Adipocyte (in vitro differentiated cells): ENCODE measurements at regions not wholly inside any gene's neighbourhood (a gene's known extent, or its start where the extent isn't known, plus 50 kb on each side); places are given as distances from the start of the nearest gene placed in this dataset.

ENCODE experiments used
- DNase-seq: peaks from one replicate; pipeline ENCODE4 v3.0.0-alpha.2; 2015; ENCODE audit warnings: low read depth
- H3K27me3 ChIP-seq: replicated peaks from 2 replicates; pipeline ENCODE4 v1.7.0; 2013; ENCODE audit warnings: mild to moderate bottlenecking, low read length, moderate library complexity; ENCODE audit not compliant: control insufficient read depth, insufficient read depth
- H3K36me3 ChIP-seq: 2 replicates; pipeline ENCODE4 v1.7.0; 2013; ENCODE audit warnings: low read length, mild to moderate bottlenecking, moderate library complexity; ENCODE audit not compliant: control insufficient read depth, insufficient read depth, severe bottlenecking
- H3K4me1 ChIP-seq: 2 replicates; pipeline ENCODE4 v1.7.0; 2013; ENCODE audit warnings: mild to moderate bottlenecking, low read length, moderate library complexity; ENCODE audit not compliant: control insufficient read depth, insufficient read depth
- H3K4me3 ChIP-seq: 2 replicates; pipeline ENCODE4 v1.7.0; 2013; ENCODE audit warnings: mild to moderate bottlenecking, low read length, moderate library complexity
- H3K9ac ChIP-seq: 2 replicates; pipeline ENCODE4 v1.7.0; 2013; ENCODE audit warnings: mild to moderate bottlenecking, low read length, moderate library complexity
- H3K9me3 ChIP-seq: 2 replicates; pipeline ENCODE4 v1.7.0; 2013; ENCODE audit warnings: mild to moderate bottlenecking, low read length, moderate library complexity; ENCODE audit not compliant: control insufficient read depth

DNA sequence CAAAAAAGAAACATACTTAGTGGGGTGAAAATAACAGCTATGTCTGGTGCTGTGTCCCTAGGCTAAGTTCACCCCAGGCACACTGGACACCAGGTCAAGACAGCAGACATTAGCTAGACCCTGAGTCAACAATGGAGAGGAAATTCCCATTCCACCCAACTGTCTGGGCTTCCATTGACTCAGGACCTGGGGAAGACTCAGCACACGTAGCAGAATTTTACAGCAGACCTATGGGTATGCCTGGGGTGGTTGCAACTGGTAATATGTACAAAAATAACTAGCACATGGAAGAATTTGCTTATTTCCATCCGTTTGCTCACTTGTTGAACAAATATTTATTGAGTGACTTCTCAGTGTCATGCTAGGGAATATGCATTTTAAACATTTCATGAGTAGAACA is 117.0 kb downstream of the GAS1 start:
- Histone ChIP-seq H3K4me1 (peaks cover 23% of the 10 kb centered on the region), H3K9me3 (no peaks in the 10 kb centered on the region)

DNA sequence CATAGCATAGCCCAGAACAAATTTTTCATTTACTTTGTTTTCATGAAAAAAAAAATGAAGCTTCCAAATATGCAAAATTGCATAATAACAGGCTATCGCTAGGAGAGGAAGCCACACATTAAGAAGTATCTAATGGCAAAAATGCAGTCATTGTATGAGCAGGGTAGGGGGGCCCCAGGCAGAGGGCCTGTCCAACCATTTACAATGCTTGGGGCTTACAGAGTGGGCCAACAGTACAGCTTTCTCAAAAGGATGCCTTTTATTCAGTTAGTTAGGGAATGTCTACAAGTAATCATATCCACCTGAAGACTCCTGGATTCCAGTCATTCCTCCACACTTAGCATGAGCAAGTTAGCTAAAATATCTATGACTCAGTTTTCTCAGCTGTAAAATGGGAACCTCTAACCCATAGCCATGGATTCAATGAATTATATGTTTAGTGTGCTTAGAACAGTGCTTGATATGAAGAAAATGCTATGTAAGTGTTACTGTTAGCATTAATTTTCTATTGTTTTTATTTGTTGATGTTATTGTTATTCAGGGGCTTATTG is 117.7 kb downstream of the GAS1 start:
- H3K4me1 ChIP-seq: peaks cover 23% of the 10 kb centered on the region
- no peaks in the 10 kb centered on the region for H3K36me3 ChIP-seq
- H3K9ac ChIP-seq: no peak overlapping the region
- H3K27me3 ChIP-seq: no peaks in the 10 kb centered on the region
- H3K4me3 ChIP-seq: no peak overlapping the region
- H3K9me3 ChIP-seq: peaks cover 4% of the 10 kb centered on the region
- DNase-seq: peak; percentile 29

More for the DNA sequence above, 117.0 kb downstream of the GAS1 start:
- H3K9ac ChIP-seq: no peak overlapping the region
- no peak overlapping the region for H3K4me3 ChIP-seq
- no peaks in the 10 kb centered on the region for H3K27me3 ChIP-seq
- H3K36me3 ChIP-seq: no peaks in the 10 kb centered on the region
- DNase-seq: no peak

DNA sequence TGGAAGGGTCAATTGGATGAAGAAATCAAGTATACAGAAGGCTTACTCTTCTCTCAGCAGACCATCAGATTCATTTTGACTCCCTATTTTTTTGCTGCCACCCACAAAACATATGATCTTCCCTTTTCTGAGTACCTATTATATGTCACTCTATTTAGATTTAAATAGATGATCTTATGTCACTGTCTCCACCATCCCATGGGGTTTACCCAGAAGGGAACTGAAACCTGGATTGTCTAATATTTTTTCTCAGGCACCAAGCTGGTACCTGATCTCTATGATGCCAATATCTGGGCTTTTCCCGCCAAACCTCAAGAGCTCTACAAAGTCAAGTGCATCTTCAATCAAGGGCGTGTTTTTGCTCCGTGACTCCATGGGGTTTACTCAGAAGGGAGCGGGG is 118.7 kb downstream of the GAS1 start:
- Histone ChIP-seq H3K4me1 (peaks cover 24% of the 10 kb centered on the region), H3K36me3 (no peaks in the 10 kb centered on the region), H3K27me3 (no peaks in the 10 kb centered on the region), H3K9ac (peak overlapping the region; percentile 69), H3K4me3 (no peak overlapping the region), H3K9me3 (peaks cover 4% of the 10 kb centered on the region)
- no peak for DNase-seq

DNA sequence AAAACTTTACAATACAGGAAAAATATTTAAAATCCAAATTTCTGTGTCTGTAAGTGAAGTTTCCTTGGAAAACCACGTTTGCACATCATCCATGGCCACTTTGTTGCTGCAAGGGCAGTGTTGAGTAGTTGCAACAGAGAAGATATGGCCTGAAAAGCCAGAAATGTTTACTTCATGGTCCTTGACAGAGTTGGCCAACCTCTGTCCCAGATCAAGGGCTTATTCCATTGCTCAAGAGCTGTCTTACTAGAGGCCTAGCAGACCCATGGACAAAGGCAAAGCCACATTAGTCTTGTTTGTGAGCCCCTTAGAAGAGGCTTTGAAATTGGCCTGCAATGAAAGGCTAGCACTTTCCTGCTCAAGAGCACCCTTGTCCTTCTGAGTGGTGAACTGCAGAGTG is 119.4 kb downstream of the GAS1 start:
- H3K36me3 ChIP-seq: no peaks in the 10 kb centered on the region
- peak overlapping the region; percentile 69 for H3K9ac ChIP-seq

DNA sequence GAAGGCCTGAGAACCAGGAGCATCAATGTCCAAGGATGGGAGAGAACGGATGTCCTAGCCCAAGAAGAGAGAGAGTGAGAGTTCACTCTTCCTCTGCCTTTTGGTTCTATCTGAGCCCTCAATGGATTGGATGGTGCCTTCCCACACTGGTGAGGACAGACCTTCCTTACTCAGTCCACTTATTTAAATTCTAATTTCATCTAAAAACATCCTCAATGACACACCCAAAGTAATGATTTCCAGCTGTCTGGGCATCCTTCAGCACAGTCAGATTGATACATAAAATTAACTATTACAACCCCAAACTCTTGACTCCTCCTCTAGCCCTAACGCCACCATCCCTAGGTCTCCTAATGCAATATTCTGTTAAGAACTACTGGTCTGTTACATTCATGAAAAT is 122.0 kb downstream of the GAS1 start:
- Histone ChIP-seq H3K4me1 (peaks cover 51% of the 10 kb centered on the region), H3K36me3 (no peaks in the 10 kb centered on the region), H3K4me3 (no peak overlapping the region), H3K9ac (no peak overlapping the region), H3K9me3 (peaks cover 4% of the 10 kb centered on the region), H3K27me3 (no peaks in the 10 kb centered on the region)
- DNase-seq: no peak

More for the DNA sequence above, 119.4 kb downstream of the GAS1 start:
- Histone ChIP-seq H3K27me3 (no peaks in the 10 kb centered on the region), H3K4me1 (peaks cover 31% of the 10 kb centered on the region), H3K4me3 (no peak overlapping the region), H3K9me3 (peaks cover 4% of the 10 kb centered on the region)
- DNase-seq: peak; percentile 61

DNA sequence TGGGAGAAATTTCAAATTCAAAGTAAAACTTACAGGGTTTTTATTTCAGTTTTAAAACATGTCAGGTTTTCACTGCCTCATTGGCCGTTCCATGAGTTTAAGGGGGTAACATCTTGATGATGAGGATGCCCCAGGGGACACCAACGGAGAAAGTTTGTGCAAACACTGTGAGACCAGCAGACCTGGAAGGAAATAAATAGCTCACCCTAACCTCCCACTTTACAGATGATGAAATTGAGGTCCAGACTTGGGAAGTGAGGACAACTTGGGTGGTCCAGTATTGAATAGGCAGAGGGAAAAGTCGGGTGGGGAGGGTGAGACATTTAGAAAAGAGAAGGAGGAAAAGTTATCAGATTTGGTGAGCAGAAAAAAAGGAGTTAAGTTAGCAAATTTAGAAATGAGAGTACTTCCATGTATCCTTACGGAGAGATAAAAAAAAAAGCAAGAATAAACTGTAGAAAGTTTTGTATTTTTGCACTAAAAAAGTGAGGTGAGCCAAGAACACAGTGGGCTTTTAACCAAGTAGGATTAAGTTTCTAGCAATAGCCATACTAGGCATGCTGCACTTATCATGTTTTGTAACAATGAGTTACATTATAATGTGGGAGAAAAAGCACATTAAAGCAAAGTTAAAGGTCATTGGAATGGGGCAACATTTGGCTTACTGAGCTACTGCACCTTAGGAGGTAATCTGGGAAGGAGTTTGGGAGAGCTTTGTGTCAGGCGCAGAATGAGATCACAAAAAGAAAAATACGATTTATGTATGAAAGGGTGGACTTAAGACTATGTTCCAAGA is 125.1 kb downstream of the GAS1 start:
- H3K36me3 ChIP-seq: no peaks in the 10 kb centered on the region
- peak overlapping the region; percentile 56 for H3K4me3 ChIP-seq
- peaks cover 4% of the 10 kb centered on the region for H3K9me3 ChIP-seq
- H3K4me1 ChIP-seq: peaks cover 28% of the 10 kb centered on the region
- peak overlapping the region; percentile 77 for H3K9ac ChIP-seq
- H3K27me3 ChIP-seq: no peaks in the 10 kb centered on the region
- peak; percentile 64 for DNase-seq

DNA sequence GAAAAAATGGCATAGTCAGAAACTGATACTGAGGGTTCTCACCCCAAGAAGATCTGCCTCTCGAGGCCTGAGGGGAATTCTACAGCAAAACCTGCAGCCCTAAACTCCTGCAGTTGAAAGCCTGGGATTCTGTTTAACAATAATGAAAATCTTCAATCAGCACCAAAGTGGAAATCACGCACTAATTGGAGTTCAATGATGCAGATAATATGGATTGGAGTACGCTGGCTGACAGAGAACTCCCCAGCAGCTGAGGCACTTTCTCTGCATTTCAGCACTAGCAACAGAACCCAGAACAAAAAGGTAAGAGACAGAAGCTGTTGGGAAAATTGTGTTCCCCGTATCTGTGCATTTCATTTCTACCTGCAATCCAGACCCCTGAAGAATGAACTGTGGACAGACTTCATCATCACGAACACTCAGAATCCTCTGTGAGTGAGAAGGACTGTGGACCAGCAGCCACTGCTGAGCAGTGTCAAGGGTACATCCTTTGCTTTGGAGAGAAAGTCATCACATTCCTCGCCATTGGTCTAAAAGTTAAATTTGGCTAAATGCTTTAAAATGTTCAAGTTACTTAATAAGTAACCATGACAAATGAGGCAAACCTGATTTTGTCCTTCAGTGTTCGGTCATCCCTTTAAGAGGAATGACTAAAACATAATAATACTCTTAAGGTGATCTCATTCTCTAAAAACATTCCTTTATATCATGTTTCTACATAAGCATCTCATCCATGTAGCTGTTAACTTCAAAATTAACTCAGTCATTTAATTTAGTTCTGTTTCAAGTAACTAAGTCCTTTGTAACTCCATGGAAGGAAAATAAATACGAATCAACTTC is 126.1 kb downstream of the GAS1 start:
- H3K4me1 ChIP-seq: peaks cover 28% of the 10 kb centered on the region
- no peaks in the 10 kb centered on the region for H3K27me3 ChIP-seq
- H3K9me3 ChIP-seq: peaks cover 4% of the 10 kb centered on the region
- peak overlapping the region; percentile 56 for H3K4me3 ChIP-seq
- no peaks in the 10 kb centered on the region for H3K36me3 ChIP-seq
- H3K9ac ChIP-seq: peak overlapping the region; percentile 77
- DNase-seq: peak; percentile 50

DNA sequence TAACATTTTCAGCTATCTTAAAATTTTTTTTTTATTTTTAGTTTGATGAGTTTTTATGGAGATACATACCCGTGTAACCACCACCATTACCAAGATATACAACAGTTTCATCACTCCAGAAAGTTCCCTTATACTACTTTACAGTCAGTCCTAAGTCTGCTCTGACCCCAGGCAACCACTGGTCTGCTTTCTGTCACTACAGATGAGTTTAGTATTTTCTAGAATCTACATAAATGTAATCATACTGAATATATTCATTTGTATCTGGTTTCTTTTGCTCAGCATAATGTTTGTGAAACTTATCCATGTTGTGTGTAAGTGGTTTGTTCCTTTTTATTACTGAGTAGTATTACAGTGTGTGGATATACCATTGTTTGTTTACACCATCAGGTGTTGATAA is 127.8 kb downstream of the GAS1 start:
- Histone ChIP-seq H3K27me3 (no peaks in the 10 kb centered on the region), H3K4me3 (no peak overlapping the region), H3K9me3 (no peaks in the 10 kb centered on the region), H3K9ac (no peak overlapping the region), H3K4me1 (peaks cover 28% of the 10 kb centered on the region), H3K36me3 (no peaks in the 10 kb centered on the region)
- DNase-seq: no peak

DNA sequence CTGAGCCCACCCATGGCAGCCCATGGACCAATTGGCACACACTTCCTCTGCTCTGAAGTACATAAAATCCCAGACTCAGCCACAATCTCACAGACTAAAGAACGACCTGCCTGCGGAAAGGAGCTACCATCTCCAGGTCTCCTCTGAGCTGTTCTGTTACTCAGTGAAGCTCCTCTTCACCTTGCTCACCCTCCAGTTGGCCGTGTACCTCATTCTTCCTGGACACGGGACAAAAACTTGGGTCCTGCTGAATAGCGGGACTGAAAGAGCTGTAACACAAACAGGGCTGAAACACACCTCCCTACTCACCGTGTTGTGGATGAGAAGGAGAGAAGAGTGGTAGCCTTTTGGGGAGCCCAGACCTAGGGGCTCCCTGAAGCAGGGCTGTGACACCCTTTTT is 128.7 kb downstream of the GAS1 start:
- no peaks in the 10 kb centered on the region for H3K9me3 ChIP-seq
- H3K4me1 ChIP-seq: peaks cover 28% of the 10 kb centered on the region
- no peak overlapping the region for H3K4me3 ChIP-seq
- H3K36me3 ChIP-seq: no peaks in the 10 kb centered on the region
- H3K27me3 ChIP-seq: no peaks in the 10 kb centered on the region
- DNase-seq: no peak
- H3K9ac ChIP-seq: no peak overlapping the region

DNA sequence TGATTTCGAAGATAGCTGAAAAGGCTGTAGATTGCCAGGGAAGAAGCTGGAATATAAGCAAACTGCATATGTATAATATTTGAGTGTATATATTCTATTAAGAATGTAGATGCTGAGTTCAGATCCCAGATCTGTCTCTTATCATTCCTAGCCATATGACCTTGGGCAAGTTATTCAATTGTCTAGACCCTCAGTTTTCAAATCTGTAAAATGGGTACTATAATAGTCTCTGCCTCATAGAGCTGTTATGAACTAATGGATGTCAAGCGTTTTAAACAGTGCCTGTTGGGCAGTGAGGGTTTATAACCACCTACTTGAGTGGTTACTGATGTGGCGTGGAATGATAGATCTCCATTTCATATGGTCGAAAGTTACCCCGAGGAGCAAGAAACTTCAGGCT is 130.4 kb downstream of the GAS1 start:
- Histone ChIP-seq H3K4me1 (peaks cover 10% of the 10 kb centered on the region), H3K36me3 (no peaks in the 10 kb centered on the region), H3K4me3 (no peak overlapping the region), H3K27me3 (no peaks in the 10 kb centered on the region), H3K9me3 (no peaks in the 10 kb centered on the region), H3K9ac (no peak overlapping the region)
- DNase-seq: no peak

DNA sequence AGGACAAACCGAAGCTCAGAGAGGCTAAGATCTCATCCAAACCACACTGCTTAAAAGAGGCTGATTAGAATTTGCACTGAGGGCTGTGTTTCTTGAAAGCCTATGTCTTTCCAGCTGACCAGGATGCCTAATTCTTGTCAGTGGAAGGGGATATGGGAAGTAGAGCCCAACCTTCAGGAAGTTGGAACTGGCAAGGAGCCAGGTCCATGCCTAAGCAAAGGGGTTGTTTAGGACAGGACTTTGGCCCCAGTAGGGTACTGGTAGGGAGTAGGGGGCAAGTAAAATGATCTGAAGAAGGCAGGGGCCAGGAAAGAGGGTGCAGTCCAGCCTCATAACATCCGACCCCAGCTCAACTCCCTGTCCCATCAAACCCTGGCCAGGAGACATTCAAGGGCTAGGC is 130.9 kb downstream of the GAS1 start:
- H3K36me3 ChIP-seq: no peaks in the 10 kb centered on the region
- H3K9me3 ChIP-seq: no peaks in the 10 kb centered on the region
- no peak overlapping the region for H3K9ac ChIP-seq
- H3K4me3 ChIP-seq: no peak overlapping the region
- H3K27me3 ChIP-seq: no peaks in the 10 kb centered on the region
- peaks cover 5% of the 10 kb centered on the region for H3K4me1 ChIP-seq
- DNase-seq: no peak
